GM19467 (cell line): ENCODE measurements at regions not wholly inside any gene's neighbourhood (a gene's known extent, or its start where the extent isn't known, plus 50 kb on each side); places are given as distances from the start of the nearest gene placed in this dataset.

Experiments used
- ATAC-seq: cut with Tn5 transposase; IDR thresholded peaks from one replicate; pipeline ENCODE4 v1.9.1; 2021; ENCODE audit warnings: mild to moderate bottlenecking, moderate library complexity; ENCODE audit not compliant: unreplicated experiment

- no peak for ATAC-seq
Observed at GRCh38 chr13:33615436-33615835, 202.5 kb upstream of the RFC3 start.

GRCh38 chr13:33616130-33616529 is 201.8 kb upstream of the RFC3 start:
- ATAC-seq, result no peak

GRCh38 chr13:33617055-33617454 is 200.9 kb upstream of the RFC3 start:
- no peak for ATAC-seq

GRCh38 chr13:33624253-33624652 is 193.7 kb upstream of the RFC3 start:
- ATAC-seq, result no peak

- no peak for ATAC-seq
Observed at GRCh38 chr13:33624740-33625139, 193.2 kb upstream of the RFC3 start.

GRCh38 chr13:33626407-33626806 is 191.5 kb upstream of the RFC3 start:
- no peak for ATAC-seq

- ATAC-seq, result no peak
Observed at GRCh38 chr13:33628662-33629061, 189.3 kb upstream of the RFC3 start.

GRCh38 chr13:33629605-33630360 is 188.2 kb upstream of the RFC3 start:
- no peak for ATAC-seq

GRCh38 chr13:33633701-33634545 is 184.0 kb upstream of the RFC3 start:
- ATAC-seq, result no peak

- no peak for ATAC-seq
Observed at GRCh38 chr13:33634546-33634982, 183.4 kb upstream of the RFC3 start.

- no peak for ATAC-seq
Observed at GRCh38 chr13:33636243-33636642, 181.7 kb upstream of the RFC3 start.

GRCh38 chr13:33636955-33637670 is 180.8 kb upstream of the RFC3 start:
- no peak for ATAC-seq

- ATAC-seq, result no peak
Observed at GRCh38 chr13:33637978-33638743, 179.8 kb upstream of the RFC3 start.

GRCh38 chr13:33639158-33639557 is 178.8 kb upstream of the RFC3 start:
- ATAC-seq, result no peak

- ATAC-seq, result no peak
Observed at GRCh38 chr13:33639626-33640080, 178.3 kb upstream of the RFC3 start.

- no peak for ATAC-seq
Observed at GRCh38 chr13:33640832-33641231, 177.1 kb upstream of the RFC3 start.

GRCh38 chr13:33642374-33643065 is 175.4 kb upstream of the RFC3 start:
- no peak for ATAC-seq

GRCh38 chr13:33644581-33645543 is 173.1 kb upstream of the RFC3 start:
- ATAC-seq, result no peak
